ENCODE measurements at regions not wholly inside any gene's neighbourhood (a gene's known extent, or its start where the extent isn't known, plus 50 kb on each side); places are given as distances from the start of the nearest gene placed in this dataset.
A peak's percentile ranks its signal among the peaks of the same experiment; 100 is the strongest.

- ATAC-seq (replicated peaks in 1 of 2) (no peak), DNase-seq (no peak)
- Mint-ChIP-seq H3K4me3 (no peak overlapping the region), H3K27ac (no peak overlapping the region), H3K36me3 (ENCODE audit: insufficient read depth in 2 of 2) (no peaks in the 10 kb centered on the region), H3K9me3 (no peaks in the 10 kb centered on the region), H3K27me3 (ENCODE audit: low read depth) (no peaks in the 10 kb centered on the region), H3K4me1 (ENCODE audit: low read depth) (peaks cover 28% of the 10 kb centered on the region)
These were observed 70.2 kb upstream of the ANK3 start for GRCh38 chr10:60459701-60460457.

DNA sequence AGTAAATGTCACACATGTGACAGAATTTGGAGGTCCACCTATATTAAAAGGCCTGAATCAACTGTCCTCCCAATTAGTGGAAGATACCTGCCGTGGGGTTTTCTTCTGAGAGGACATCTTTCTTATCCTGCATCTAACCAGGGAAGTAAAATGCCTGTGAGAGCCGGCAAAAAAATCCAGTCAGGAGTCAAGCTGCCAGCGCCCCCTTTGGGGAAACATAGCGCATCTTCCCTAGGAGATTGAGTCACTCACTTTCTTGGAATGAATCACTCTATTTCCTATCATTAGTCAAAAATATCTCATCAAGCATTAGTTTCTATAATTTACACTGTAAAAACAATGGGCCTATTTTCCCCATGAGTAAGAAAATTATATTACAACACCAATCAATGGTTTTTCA, 66.4 kb upstream of the ANK3 start:
- H3K9me3 Mint-ChIP-seq = no peaks in the 10 kb centered on the region
- no peak overlapping the region for H3K27ac Mint-ChIP-seq
- ATAC-seq (replicated peaks in 1 of 2) = no peak
- no peak overlapping the region for H3K4me3 Mint-ChIP-seq
- H3K4me1 Mint-ChIP-seq (ENCODE audit: low read depth) = peaks cover 28% of the 10 kb centered on the region
- H3K36me3 Mint-ChIP-seq (ENCODE audit: insufficient read depth in 2 of 2) = no peaks in the 10 kb centered on the region
- no peak for DNase-seq
- H3K27me3 Mint-ChIP-seq (ENCODE audit: low read depth) = no peaks in the 10 kb centered on the region

DNA sequence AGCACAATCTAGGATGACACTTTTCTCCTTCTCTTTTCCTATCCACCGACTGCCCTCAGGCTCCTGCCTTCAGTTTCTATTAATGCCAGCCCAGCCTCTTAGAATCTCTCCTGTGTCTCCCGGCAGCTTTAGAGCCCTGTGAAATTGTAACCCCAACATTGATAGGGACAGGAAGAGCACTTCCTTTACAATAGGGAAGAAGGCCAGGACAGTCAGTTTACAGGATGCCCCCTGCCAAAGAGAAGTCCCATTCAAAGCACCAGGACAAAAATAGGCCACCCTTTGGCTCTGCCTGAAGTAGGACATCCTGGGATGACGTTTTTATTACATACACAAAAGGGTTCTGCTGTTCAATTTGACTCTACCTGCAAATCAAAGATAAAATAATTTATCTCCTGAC, 64.7 kb upstream of the ANK3 start:
- Mint-ChIP-seq H3K36me3 (ENCODE audit: insufficient read depth in 2 of 2) (no peaks in the 10 kb centered on the region), H3K4me3 (no peak overlapping the region), H3K9me3 (no peaks in the 10 kb centered on the region), H3K4me1 (ENCODE audit: low read depth) (peaks cover 21% of the 10 kb centered on the region), H3K27ac (no peak overlapping the region), H3K27me3 (ENCODE audit: low read depth) (no peaks in the 10 kb centered on the region)
- DNase-seq (no peak), ATAC-seq (replicated peaks in 1 of 2) (no peak)

- no peak overlapping the region for H3K27ac Mint-ChIP-seq
- H3K4me3 Mint-ChIP-seq = no peak overlapping the region
- H3K36me3 Mint-ChIP-seq (ENCODE audit: insufficient read depth in 2 of 2) = no peaks in the 10 kb centered on the region
- peaks cover 13% of the 10 kb centered on the region for H3K4me1 Mint-ChIP-seq (ENCODE audit: low read depth)
- no peaks in the 10 kb centered on the region for H3K27me3 Mint-ChIP-seq (ENCODE audit: low read depth)
- no peak for ATAC-seq (replicated peaks in 1 of 2)
- H3K9me3 Mint-ChIP-seq = no peaks in the 10 kb centered on the region
- DNase-seq = no peak
These were observed 63.4 kb upstream of the ANK3 start for GRCh38 chr10:60453036-60453435.

- no peaks in the 10 kb centered on the region for H3K36me3 Mint-ChIP-seq (ENCODE audit: insufficient read depth in 2 of 2)
- H3K4me3 Mint-ChIP-seq = no peak overlapping the region
- no peak for DNase-seq
- peaks cover 11% of the 10 kb centered on the region for H3K4me1 Mint-ChIP-seq (ENCODE audit: low read depth)
- no peaks in the 10 kb centered on the region for H3K9me3 Mint-ChIP-seq
- ATAC-seq (replicated peaks in 1 of 2) = no peak
- no peaks in the 10 kb centered on the region for H3K27me3 Mint-ChIP-seq (ENCODE audit: low read depth)
- no peak overlapping the region for H3K27ac Mint-ChIP-seq
These were observed 60.6 kb upstream of the ANK3 start for GRCh38 chr10:60450291-60450690.

DNA sequence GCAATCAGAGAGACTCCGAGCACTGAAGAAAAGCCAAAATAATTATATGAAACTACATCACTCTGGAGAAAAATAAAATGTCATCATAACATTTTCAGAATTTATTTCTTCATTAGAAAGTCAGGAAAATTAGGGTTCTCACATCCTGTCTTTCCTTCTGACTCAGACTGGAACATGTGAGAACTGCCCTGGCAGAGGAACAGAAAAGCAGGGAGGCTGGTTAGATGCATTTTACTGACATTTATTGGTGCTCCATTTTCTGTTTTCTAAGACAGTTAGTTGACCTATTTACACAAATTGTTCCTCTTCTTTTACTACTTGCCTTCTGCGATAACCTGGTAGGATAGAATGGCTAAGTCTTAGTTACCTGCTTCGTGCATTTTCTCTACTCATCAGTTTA, 58.6 kb upstream of the ANK3 start:
- Mint-ChIP-seq H3K36me3 (ENCODE audit: insufficient read depth in 2 of 2) (peaks cover 0 to 1% of the 10 kb centered on the region in 2 donors), H3K4me1 (ENCODE audit: low read depth) (peaks cover 11% of the 10 kb centered on the region), H3K27ac (no peak overlapping the region), H3K4me3 (no peak overlapping the region), H3K27me3 (ENCODE audit: low read depth) (no peaks in the 10 kb centered on the region), H3K9me3 (no peaks in the 10 kb centered on the region)
- ATAC-seq (replicated peaks in 1 of 2) (no peak), DNase-seq (no peak)

- Mint-ChIP-seq H3K27ac (peak overlapping the region; percentile 78), H3K27me3 (ENCODE audit: low read depth) (no peaks in the 10 kb centered on the region), H3K9me3 (no peaks in the 10 kb centered on the region), H3K36me3 (ENCODE audit: insufficient read depth in 2 of 2) (peaks cover 0 to 1% of the 10 kb centered on the region in 2 donors), H3K4me3 (peak overlapping the region; percentile 30 to 52), H3K4me1 (ENCODE audit: low read depth) (peaks cover 11% of the 10 kb centered on the region)
- ATAC-seq (replicated peaks in 1 of 2) (peak; percentile 22 to 33), DNase-seq (no peak)
These were observed 57.2 kb upstream of the ANK3 start for GRCh38 chr10:60446851-60447250.

- Mint-ChIP-seq H3K4me1 (ENCODE audit: low read depth) (peaks cover 11% of the 10 kb centered on the region), H3K4me3 (peak overlapping the region in 1 of 2 donors; percentile 30), H3K27me3 (ENCODE audit: low read depth) (no peaks in the 10 kb centered on the region), H3K27ac (peak overlapping the region; percentile 78), H3K36me3 (ENCODE audit: insufficient read depth in 2 of 2) (peaks cover 0 to 1% of the 10 kb centered on the region in 2 donors), H3K9me3 (no peaks in the 10 kb centered on the region)
- ATAC-seq (replicated peaks in 1 of 2) = no peak
- no peak for DNase-seq
These were observed 56.6 kb upstream of the ANK3 start for GRCh38 chr10:60446070-60446833.

- Mint-ChIP-seq H3K27ac (no peak overlapping the region), H3K4me3 (no peak overlapping the region)
- no peak for ATAC-seq (replicated peaks in 1 of 2)
These were observed 54.9 kb upstream of the ANK3 start for GRCh38 chr10:60444494-60445064.

DNA sequence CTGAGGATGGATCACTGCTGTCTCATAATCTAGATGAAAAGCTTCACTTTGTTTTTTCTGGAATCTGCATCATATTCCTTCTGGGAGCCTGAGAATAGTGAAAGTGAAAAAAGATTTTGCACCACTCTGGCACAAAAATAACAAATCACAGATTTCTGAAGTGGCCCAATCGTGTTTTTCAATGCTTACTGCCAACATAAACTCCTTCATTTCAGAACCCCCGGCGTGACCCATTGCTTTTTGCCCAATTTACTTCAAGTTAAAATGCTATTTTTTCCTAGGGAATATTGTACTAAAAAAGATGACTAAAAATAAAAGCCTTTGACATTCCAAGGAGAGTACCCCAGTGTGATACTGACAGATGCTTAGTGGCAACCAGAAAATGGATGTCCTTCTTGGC, 53.7 kb upstream of the ANK3 start:
- peaks cover 11% of the 10 kb centered on the region for H3K4me1 Mint-ChIP-seq (ENCODE audit: low read depth)
- H3K27ac Mint-ChIP-seq = no peak overlapping the region
- no peaks in the 10 kb centered on the region for H3K27me3 Mint-ChIP-seq (ENCODE audit: low read depth)
- peaks cover 0 to 1% of the 10 kb centered on the region in 2 donors for H3K36me3 Mint-ChIP-seq (ENCODE audit: insufficient read depth in 2 of 2)
- DNase-seq = no peak
- no peaks in the 10 kb centered on the region for H3K9me3 Mint-ChIP-seq
- no peak for ATAC-seq (replicated peaks in 1 of 2)
- H3K4me3 Mint-ChIP-seq = no peak overlapping the region

More at GRCh38 chr10:60444494-60445064, 54.9 kb upstream of the ANK3 start:
- H3K9me3 Mint-ChIP-seq = no peaks in the 10 kb centered on the region
- peaks cover 11% of the 10 kb centered on the region for H3K4me1 Mint-ChIP-seq (ENCODE audit: low read depth)
- H3K27me3 Mint-ChIP-seq (ENCODE audit: low read depth) = no peaks in the 10 kb centered on the region
- peaks cover 0 to 1% of the 10 kb centered on the region in 2 donors for H3K36me3 Mint-ChIP-seq (ENCODE audit: insufficient read depth in 2 of 2)
- no peak for DNase-seq

DNA sequence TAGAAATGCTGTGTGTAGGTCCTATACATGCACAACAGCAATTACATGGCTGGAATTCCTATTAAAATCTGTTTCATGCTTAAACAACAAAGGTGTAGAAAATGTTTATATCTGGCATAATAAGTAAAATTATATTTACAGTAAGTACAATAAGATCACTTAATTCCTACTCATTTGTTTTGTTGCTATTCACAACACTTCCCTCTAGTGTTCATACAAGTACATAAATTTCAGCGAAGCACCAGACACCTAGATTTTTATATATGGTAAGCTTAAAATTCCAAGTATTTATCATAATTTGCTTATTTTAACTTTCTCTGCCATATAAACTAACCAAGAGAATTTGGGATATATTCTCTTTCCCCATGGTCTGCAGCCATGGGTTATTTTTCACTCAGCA, 51.8 kb upstream of the ANK3 start:
- Mint-ChIP-seq H3K9me3 (no peaks in the 10 kb centered on the region), H3K4me1 (ENCODE audit: low read depth) (peaks cover under 1% of the 10 kb centered on the region), H3K4me3 (no peak overlapping the region), H3K27ac (no peak overlapping the region), H3K36me3 (ENCODE audit: insufficient read depth in 2 of 2) (peaks cover 0 to 1% of the 10 kb centered on the region in 2 donors), H3K27me3 (ENCODE audit: low read depth) (no peaks in the 10 kb centered on the region)
- ATAC-seq (replicated peaks in 1 of 2) = no peak
- no peak for DNase-seq

DNA sequence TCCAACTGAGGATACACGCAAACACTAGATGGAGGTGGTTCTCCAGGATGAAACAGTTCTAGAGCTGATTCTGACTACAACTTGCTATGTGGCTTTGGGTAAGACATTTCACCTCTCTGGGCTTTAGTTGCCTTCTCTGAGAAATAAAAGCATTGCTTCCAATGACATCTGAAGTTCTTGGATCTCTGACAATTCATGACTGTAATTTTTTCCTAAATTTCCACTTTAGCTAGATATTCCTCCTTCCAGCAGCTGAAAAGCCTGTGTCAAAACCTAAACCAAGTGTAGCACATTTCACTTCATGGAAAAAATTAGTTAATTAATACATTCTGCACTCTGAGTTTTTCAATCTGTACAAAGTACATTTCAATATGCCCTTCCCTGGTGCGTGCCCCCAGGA, 50.0 kb upstream of the ANK3 start:
- DNase-seq = no peak
- peaks cover 0 to 1% of the 10 kb centered on the region in 2 donors for H3K36me3 Mint-ChIP-seq (ENCODE audit: insufficient read depth in 2 of 2)

More for the DNA sequence above, 50.0 kb upstream of the ANK3 start:
- no peaks in the 10 kb centered on the region for H3K27me3 Mint-ChIP-seq (ENCODE audit: low read depth)
- no peak overlapping the region for H3K4me3 Mint-ChIP-seq
- no peak overlapping the region for H3K27ac Mint-ChIP-seq
- H3K4me1 Mint-ChIP-seq (ENCODE audit: low read depth) = no peaks in the 10 kb centered on the region
- ATAC-seq (replicated peaks in 1 of 2) = no peak
- H3K9me3 Mint-ChIP-seq = no peaks in the 10 kb centered on the region
